Parathyroid adenoma (tissue), 2 donors: ENCODE measurements at regions not wholly inside any gene's neighbourhood (a gene's known extent, or its start where the extent isn't known, plus 50 kb on each side); places are given as distances from the start of the nearest gene placed in this dataset.

Experiments
- H2AFZ ChIP-seq: fragments of 300-600 bp; sonication (generic); one replicate; pipeline ENCODE4 v1.7.0; 2017; ENCODE audit warnings: antibody characterized with exemption, mild to moderate bottlenecking
- H3K27ac ChIP-seq: fragments of 300-600 bp; sonication (generic); one replicate; pipeline ENCODE4 v1.7.0; 2017
- H3K27me3 ChIP-seq: fragments of 300-600 bp; sonication (generic); one replicate; pipeline ENCODE4 v1.7.0; 2017; ENCODE audit warnings: low read length; ENCODE audit not compliant: control insufficient read depth, insufficient read depth
- H3K36me3 ChIP-seq: fragments of 300-600 bp; sonication (generic); one replicate; pipeline ENCODE4 v1.7.0; 2017; ENCODE audit warnings: low read length; ENCODE audit not compliant: control insufficient read depth, insufficient read depth
- H3K4me1 ChIP-seq: fragments of 300-600 bp; sonication (generic); one replicate; pipeline ENCODE4 v1.7.0; 2017; ENCODE audit warnings: control low read depth
- H3K4me2 ChIP-seq: fragments of 300-600 bp; sonication (generic); one replicate; pipeline ENCODE4 v1.7.0; 2017; ENCODE audit warnings: low read length
- H3K4me3 ChIP-seq: fragments of 300-600 bp; sonication (generic); one replicate; pipeline ENCODE4 v1.7.0; 2017; ENCODE audit warnings: low read depth, low read length
- H3K79me2 ChIP-seq: fragments of 300-600 bp; sonication (generic); one replicate; pipeline ENCODE4 v1.7.0; 2017; ENCODE audit warnings: control low read depth
- H3K9ac ChIP-seq: fragments of 300-600 bp; sonication (generic); one replicate; pipeline ENCODE4 v1.7.0; 2017; ENCODE audit warnings: mild to moderate bottlenecking
- H3K9me3 ChIP-seq: fragments of 300-600 bp; sonication (generic); one replicate; pipeline ENCODE4 v1.7.0; 2017; ENCODE audit warnings: low read length; ENCODE audit not compliant: control insufficient read depth
- CTCF ChIP-seq: fragments of 300-600 bp; sonication (generic); IDR thresholded peaks from one replicate; pipeline ENCODE4 v1.7.0; 2017; ENCODE audit warnings: antibody characterized with exemption, mild to moderate bottlenecking
- donor health status: primary hyperparathyroidism.

DNA sequence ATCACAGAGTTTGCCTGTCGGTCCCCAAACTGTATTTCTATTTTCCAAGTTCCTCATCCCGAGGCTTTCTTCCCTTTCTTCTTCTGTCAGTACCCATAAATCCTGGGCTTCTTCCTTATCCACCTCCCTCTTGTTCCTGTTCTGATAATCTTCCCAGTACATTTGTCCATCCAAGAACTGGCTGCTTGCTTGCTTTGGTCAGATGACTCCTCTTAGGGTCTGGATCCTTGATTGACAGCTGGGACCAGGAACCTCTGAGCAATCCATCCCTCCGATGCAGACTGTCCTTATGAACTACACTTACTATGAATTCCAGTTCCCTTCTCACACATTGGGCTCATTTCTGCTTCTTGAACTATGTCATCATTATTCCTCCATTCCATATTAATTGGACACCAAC lies 275.3 kb upstream of the CITED2 start:
- no peak for TF ChIP-seq CTCF
- no peak overlapping the region for H3K27ac ChIP-seq
- H3K79me2 ChIP-seq, result no peaks in the 10 kb centered on the region
- no peak overlapping the region for H3K4me2 ChIP-seq
- no peaks in the 10 kb centered on the region for H3K36me3 ChIP-seq
- no peak overlapping the region for H3K9ac ChIP-seq
- H3K27me3 ChIP-seq, result no peaks in the 10 kb centered on the region
- no peaks in the 10 kb centered on the region for H3K9me3 ChIP-seq
- no peak overlapping the region for H3K4me3 ChIP-seq
- H2AFZ ChIP-seq, result no peak overlapping the region
- peaks cover 18% of the 10 kb centered on the region for H3K4me1 ChIP-seq

GRCh38 chr6:139649128-139649527 lies 274.7 kb upstream of the CITED2 start:
- Histone ChIP-seq H3K79me2 (no peaks in the 10 kb centered on the region), H3K4me3 (no peak overlapping the region), H3K4me1 (peaks cover 20% of the 10 kb centered on the region), H3K9ac (no peak overlapping the region), H3K36me3 (no peaks in the 10 kb centered on the region), H3K27ac (no peak overlapping the region), H3K9me3 (no peaks in the 10 kb centered on the region), H3K4me2 (no peak overlapping the region), H2AFZ (no peak overlapping the region), H3K27me3 (no peaks in the 10 kb centered on the region)
- no peak for TF ChIP-seq CTCF

DNA sequence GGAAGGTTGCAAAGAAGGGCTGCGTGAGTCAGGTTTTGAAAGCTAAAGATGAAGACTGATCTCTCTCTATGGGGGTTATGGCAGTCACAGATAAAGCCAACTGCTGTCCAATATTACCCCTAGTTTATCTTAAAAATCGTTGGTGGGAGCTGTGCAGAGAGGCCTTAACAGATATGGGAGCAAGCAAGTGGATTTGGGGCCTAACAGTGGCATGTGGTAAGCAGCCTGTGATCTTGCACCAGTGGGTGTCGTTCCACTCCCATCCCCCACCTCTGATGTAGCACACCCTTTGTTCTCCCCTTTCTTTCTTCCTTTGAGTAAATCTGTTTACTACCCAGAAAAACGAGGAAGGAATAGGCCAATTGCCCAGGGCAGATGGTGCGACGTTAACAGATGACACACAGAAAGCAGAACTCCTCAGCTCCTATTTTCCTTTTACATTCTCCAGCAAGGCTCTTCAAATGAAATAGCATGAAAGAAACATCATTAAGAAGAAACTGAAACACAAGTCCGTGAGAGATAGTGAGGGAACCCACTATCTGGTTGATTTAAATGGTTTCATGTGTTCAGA lies 274.1 kb upstream of the CITED2 start:
- no peak for TF ChIP-seq CTCF
- H2AFZ ChIP-seq, result no peak overlapping the region
- H3K9me3 ChIP-seq, result no peaks in the 10 kb centered on the region
- H3K4me2 ChIP-seq, result no peak overlapping the region
- no peaks in the 10 kb centered on the region for H3K79me2 ChIP-seq
- H3K4me1 ChIP-seq, result peaks cover 23% of the 10 kb centered on the region
- no peaks in the 10 kb centered on the region for H3K36me3 ChIP-seq
- no peaks in the 10 kb centered on the region for H3K27me3 ChIP-seq
- no peak overlapping the region for H3K9ac ChIP-seq
- H3K27ac ChIP-seq, result no peak overlapping the region
- no peak overlapping the region for H3K4me3 ChIP-seq

GRCh38 chr6:139647841-139648240 lies 273.4 kb upstream of the CITED2 start:
- TF ChIP-seq CTCF, result no peak
- H3K27ac ChIP-seq, result no peak overlapping the region
- H3K4me1 ChIP-seq, result peaks cover 23% of the 10 kb centered on the region
- H3K27me3 ChIP-seq, result no peaks in the 10 kb centered on the region
- no peaks in the 10 kb centered on the region for H3K9me3 ChIP-seq
- no peak overlapping the region for H3K4me2 ChIP-seq
- no peak overlapping the region for H3K9ac ChIP-seq
- H3K36me3 ChIP-seq, result no peaks in the 10 kb centered on the region
- H2AFZ ChIP-seq, result no peak overlapping the region
- no peaks in the 10 kb centered on the region for H3K79me2 ChIP-seq
- H3K4me3 ChIP-seq, result no peak overlapping the region

DNA sequence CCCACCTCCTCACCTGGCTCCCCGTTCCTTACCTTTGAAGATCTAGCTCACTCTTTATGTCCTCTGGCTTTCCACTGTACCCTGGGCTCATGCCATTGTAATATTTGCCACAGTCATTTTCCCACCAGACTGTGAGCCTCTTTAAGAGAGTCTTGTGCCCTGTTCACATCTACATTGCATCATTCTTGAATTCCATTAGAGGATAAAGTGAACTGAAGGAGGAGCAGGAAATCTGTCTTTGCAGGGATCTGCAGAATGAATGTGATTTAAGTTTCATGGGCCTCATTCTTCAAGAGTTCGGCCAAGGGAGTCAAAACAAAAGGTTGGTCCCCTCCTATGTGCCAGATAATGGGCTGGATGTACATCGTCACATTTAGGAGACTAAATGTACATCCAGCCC lies 272.6 kb upstream of the CITED2 start:
- Histone ChIP-seq H3K9ac (no peak overlapping the region), H3K9me3 (no peaks in the 10 kb centered on the region), H3K4me3 (no peak overlapping the region), H2AFZ (no peak overlapping the region), H3K36me3 (no peaks in the 10 kb centered on the region), H3K4me2 (no peak overlapping the region), H3K4me1 (peaks cover 32% of the 10 kb centered on the region), H3K27me3 (no peaks in the 10 kb centered on the region), H3K79me2 (no peaks in the 10 kb centered on the region), H3K27ac (no peak overlapping the region)
- TF ChIP-seq CTCF, result no peak
